Epithelial cell of esophagus (primary cell): ENCODE measurements at regions not wholly inside any gene's neighbourhood (a gene's known extent, or its start where the extent isn't known, plus 50 kb on each side); places are given as distances from the start of the nearest gene placed in this dataset.

Experiments
- DNase-seq: peaks from one replicate; pipeline ENCODE4 v3.0.0; 2010; ENCODE audit warnings: low read depth
- H3K4me3 ChIP-seq: 2 replicates; pipeline ENCODE4 v1.5.1; 2011; ENCODE audit warnings: mild to moderate bottlenecking, low read length, control low read depth
- CTCF ChIP-seq: IDR thresholded peaks from 2 replicates; pipeline ENCODE4 v1.5.1; 2011; ENCODE audit warnings: low read depth, mild to moderate bottlenecking, low read length, control low read depth, inconsistent platforms; ENCODE audit not compliant: insufficient read depth; ENCODE audit errors: missing control alignments

GRCh38 chr5:112614285-112614684 lies 123.4 kb upstream of the APC start:
- peak; percentile 74 for DNase-seq
- no peak for TF ChIP-seq CTCF
- H3K4me3 ChIP-seq, result no peak overlapping the region

GRCh38 chr5:112614986-112615385 lies 122.7 kb upstream of the APC start:
- TF ChIP-seq CTCF, result no peak
- peak; percentile 72 for DNase-seq
- no peak overlapping the region for H3K4me3 ChIP-seq

- no peak for DNase-seq
- H3K4me3 ChIP-seq, result no peak overlapping the region
- TF ChIP-seq CTCF, result no peak
These were observed 120.7 kb upstream of the APC start for GRCh38 chr5:112616812-112617547.

- H3K4me3 ChIP-seq, result no peak overlapping the region
- no peak for DNase-seq
- no peak for TF ChIP-seq CTCF
These were observed 112.4 kb upstream of the APC start for GRCh38 chr5:112625246-112625645.

GRCh38 chr5:112625689-112626438 lies 111.8 kb upstream of the APC start:
- no peak overlapping the region for H3K4me3 ChIP-seq
- DNase-seq, result no peak
- no peak for TF ChIP-seq CTCF

- DNase-seq, result no peak
- TF ChIP-seq CTCF, result no peak
- no peak overlapping the region for H3K4me3 ChIP-seq
These were observed 111.0 kb upstream of the APC start for GRCh38 chr5:112626715-112627114.
